K562 (cell line): ENCODE measurements at regions not wholly inside any gene's neighbourhood (a gene's known extent, or its start where the extent isn't known, plus 50 kb on each side); places are given as distances from the start of the nearest gene placed in this dataset.

Experiments used
- BACH1 ChIP-seq: fragments of 200-800 bp; sonication (Bioruptor generic); IDR thresholded peaks from 2 replicates; pipeline ENCODE4 v1.6.1; 2016; ENCODE audit warnings: missing genetic modification characterization, missing compliant biosample characterization
- EP300 ChIP-seq: IDR thresholded peaks from 2 replicates; pipeline ENCODE4 v1.6.1; 2012; ENCODE audit warnings: low read length, improper control_type of control experiment
- POLR2H ChIP-seq: IDR thresholded peaks from 2 replicates; pipeline ENCODE4 v1.6.1; 2016; ENCODE audit warnings: missing genetic modification characterization, low read depth, mild to moderate bottlenecking, control low read depth, missing compliant biosample characterization, moderate library complexity
- POU5F1 ChIP-seq: fragments of 150-350 bp; IDR thresholded peaks from 2 replicates; pipeline ENCODE4 v1.6.1; 2014; ENCODE audit warnings: borderline replicate concordance, low read length, low read depth, mild to moderate bottlenecking; ENCODE audit not compliant: partially characterized antibody
- TF ChIP-seq, protein P1 (sequence below), 3 experiments: IDR thresholded peaks in 2 of 3; conservative IDR thresholded peaks in 1 of 3; 2 replicates each; pipeline ENCODE4 v1.5.1; 2011 to 2012; ENCODE audit warnings: low read length in 3 of 3, mild to moderate bottlenecking in 3 of 3, control low read depth in 2 of 3, improper control_type of control experiment in 1 of 3, inconsistent platforms in 1 of 3, low read depth in 1 of 3, mixed read lengths in 1 of 3, moderate library complexity in 1 of 3; ENCODE audit not compliant: insufficient read depth in 2 of 3

DNA sequence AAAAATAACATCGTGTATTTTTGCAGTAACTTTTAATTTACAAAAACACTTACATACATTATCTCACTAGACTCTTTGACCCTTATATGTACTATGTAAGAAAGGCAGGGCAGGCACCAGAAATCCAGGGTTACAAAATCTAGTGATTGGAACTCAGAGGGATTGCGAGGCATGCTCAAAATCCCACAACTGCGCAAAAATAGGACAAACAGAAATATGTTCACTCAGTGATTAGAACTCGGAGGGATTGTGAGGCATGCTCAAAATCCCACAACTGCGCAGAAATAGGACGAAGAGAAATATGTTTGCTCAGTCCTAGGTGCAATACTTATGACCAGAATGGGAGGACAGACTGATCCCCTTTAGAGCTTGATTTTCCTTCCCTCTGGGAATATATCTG lies 79.2 kb upstream of the TGFBR2 start:
- TF ChIP-seq BACH1 (tag) = no peak
- TF ChIP-seq POU5F1 = no peak
- no peak for TF ChIP-seq POLR2H
- no peak for TF ChIP-seq EP300
- TF ChIP-seq, protein P1, sequence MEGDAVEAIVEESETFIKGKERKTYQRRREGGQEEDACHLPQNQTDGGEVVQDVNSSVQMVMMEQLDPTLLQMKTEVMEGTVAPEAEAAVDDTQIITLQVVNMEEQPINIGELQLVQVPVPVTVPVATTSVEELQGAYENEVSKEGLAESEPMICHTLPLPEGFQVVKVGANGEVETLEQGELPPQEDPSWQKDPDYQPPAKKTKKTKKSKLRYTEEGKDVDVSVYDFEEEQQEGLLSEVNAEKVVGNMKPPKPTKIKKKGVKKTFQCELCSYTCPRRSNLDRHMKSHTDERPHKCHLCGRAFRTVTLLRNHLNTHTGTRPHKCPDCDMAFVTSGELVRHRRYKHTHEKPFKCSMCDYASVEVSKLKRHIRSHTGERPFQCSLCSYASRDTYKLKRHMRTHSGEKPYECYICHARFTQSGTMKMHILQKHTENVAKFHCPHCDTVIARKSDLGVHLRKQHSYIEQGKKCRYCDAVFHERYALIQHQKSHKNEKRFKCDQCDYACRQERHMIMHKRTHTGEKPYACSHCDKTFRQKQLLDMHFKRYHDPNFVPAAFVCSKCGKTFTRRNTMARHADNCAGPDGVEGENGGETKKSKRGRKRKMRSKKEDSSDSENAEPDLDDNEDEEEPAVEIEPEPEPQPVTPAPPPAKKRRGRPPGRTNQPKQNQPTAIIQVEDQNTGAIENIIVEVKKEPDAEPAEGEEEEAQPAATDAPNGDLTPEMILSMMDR (IDR thresholded peaks at IDR 0.05 in 2 of 3, conservative IDR thresholded peaks at IDR 0.05 in 1 of 3; ENCODE audit: insufficient read depth in 2 of 3, low read depth in 1 of 3, low read length in 3 of 3) = no peak
